H9 (cell line): ENCODE measurements at regions not wholly inside any gene's neighbourhood (a gene's known extent, or its start where the extent isn't known, plus 50 kb on each side); places are given as distances from the start of the nearest gene placed in this dataset.

ENCODE experiments used
- DNase-seq: peaks from one replicate; pipeline ENCODE4 v3.0.0-alpha.2; 2017
- H2AFZ ChIP-seq: one replicate; pipeline ENCODE4 v1.6.1; 2013; ENCODE audit warnings: mild to moderate bottlenecking, low read length, control low read depth, moderate library complexity
- H2AK5ac ChIP-seq: 2 replicates; pipeline ENCODE4 v1.6.1; 2013; ENCODE audit warnings: low read length, control low read depth, mixed read lengths; ENCODE audit not compliant: insufficient read length
- H2BK120ac ChIP-seq: one replicate; pipeline ENCODE4 v1.6.1; 2013; ENCODE audit warnings: low read depth, mild to moderate bottlenecking, low read length, control low read depth, inconsistent platforms; ENCODE audit not compliant: poor library complexity, severe bottlenecking
- H2BK12ac ChIP-seq: 2 replicates; pipeline ENCODE4 v1.6.1; 2013; ENCODE audit warnings: low read length, control low read depth, mixed read lengths, low read depth; ENCODE audit not compliant: insufficient read length
- H2BK15ac ChIP-seq: 2 replicates; pipeline ENCODE4 v1.6.1; 2013; ENCODE audit warnings: low read depth, low read length, control low read depth
- H2BK20ac ChIP-seq: one replicate; pipeline ENCODE4 v1.6.1; 2013; ENCODE audit warnings: low read depth, mild to moderate bottlenecking, low read length, control low read depth, inconsistent platforms; ENCODE audit not compliant: poor library complexity, severe bottlenecking
- H2BK5ac ChIP-seq: 2 replicates; pipeline ENCODE4 v1.6.1; 2013; ENCODE audit warnings: low read length, control low read depth, mixed read lengths; ENCODE audit not compliant: insufficient read length
- H3K14ac ChIP-seq: 2 replicates; pipeline ENCODE4 v1.6.1; 2013; ENCODE audit warnings: low read length, control low read depth; ENCODE audit not compliant: insufficient read depth
- H3K18ac ChIP-seq: 2 replicates; pipeline ENCODE4 v1.6.1; 2013; ENCODE audit warnings: low read depth, mild to moderate bottlenecking, mixed read lengths, low read length, control low read depth; ENCODE audit not compliant: insufficient read length
- H3K23ac ChIP-seq: 2 replicates; pipeline ENCODE4 v1.6.1; 2013; ENCODE audit warnings: low read length, control low read depth, mixed read lengths, low read depth; ENCODE audit not compliant: insufficient read length
- H3K23me2 ChIP-seq: 2 replicates; pipeline ENCODE4 v1.6.1; 2013; ENCODE audit warnings: low read depth, mild to moderate bottlenecking, mixed read lengths, low read length, control low read depth; ENCODE audit not compliant: insufficient read length, poor library complexity, severe bottlenecking
- H3K27ac ChIP-seq: 2 replicates; pipeline ENCODE4 v1.5.1; 2013; ENCODE audit warnings: low read length, control low read depth, mixed read lengths, low read depth; ENCODE audit not compliant: insufficient read length
- H3K27me3 ChIP-seq: 2 replicates; pipeline ENCODE4 v1.6.1; 2013; ENCODE audit warnings: low read length, control low read depth, inconsistent platforms; ENCODE audit not compliant: insufficient read depth
- H3K4ac ChIP-seq: 2 replicates; pipeline ENCODE4 v1.6.1; 2013; ENCODE audit warnings: low read depth, mild to moderate bottlenecking, control low read depth, inconsistent platforms, low read length, moderate library complexity
- H3K4me1 ChIP-seq: 2 replicates; pipeline ENCODE4 v1.6.1; 2013; ENCODE audit warnings: low read length, control low read depth, inconsistent platforms; ENCODE audit not compliant: insufficient read depth
- H3K4me2 ChIP-seq: 2 replicates; pipeline ENCODE4 v1.6.1; 2013; ENCODE audit warnings: low read length, control low read depth, mixed read lengths; ENCODE audit not compliant: insufficient read length, insufficient read depth
- H3K56ac ChIP-seq: 2 replicates; pipeline ENCODE4 v1.6.1; 2013; ENCODE audit warnings: low read depth, mild to moderate bottlenecking, mixed read lengths, low read length, control low read depth; ENCODE audit not compliant: insufficient read length
- H3K79me1 ChIP-seq: 2 replicates; pipeline ENCODE4 v1.6.1; 2013; ENCODE audit warnings: low read depth, mild to moderate bottlenecking, moderate library complexity, low read length, control low read depth, inconsistent platforms; ENCODE audit not compliant: insufficient read depth, poor library complexity, severe bottlenecking
- H3K79me2 ChIP-seq: 2 replicates; pipeline ENCODE4 v1.6.1; 2013; ENCODE audit warnings: low read length, control low read depth, inconsistent platforms; ENCODE audit not compliant: insufficient read depth
- H3K9ac ChIP-seq: 2 replicates; pipeline ENCODE4 v1.6.1; 2013; ENCODE audit warnings: low read length, control low read depth, mixed read lengths; ENCODE audit not compliant: insufficient read length; ENCODE audit errors: extremely low read depth
- H3K9me3 ChIP-seq: one replicate; pipeline ENCODE4 v1.6.1; 2013; ENCODE audit warnings: low read depth, low read length, inconsistent platforms; ENCODE audit not compliant: control insufficient read depth
- H3T11ph ChIP-seq: one replicate; pipeline ENCODE4 v1.6.1; 2013; ENCODE audit warnings: mild to moderate bottlenecking, low read length, control low read depth, inconsistent platforms
- H4K20me1 ChIP-seq: one replicate; pipeline ENCODE4 v1.6.1; 2013; ENCODE audit not compliant: control insufficient read depth, insufficient read length, insufficient read depth
- H4K5ac ChIP-seq: 2 replicates; pipeline ENCODE4 v1.6.1; 2013; ENCODE audit warnings: low read depth, mild to moderate bottlenecking, mixed read lengths, low read length, control low read depth; ENCODE audit not compliant: insufficient read length
- H4K8ac ChIP-seq: replicated peaks from 2 replicates; pipeline ENCODE4 v1.6.1; 2013; ENCODE audit warnings: low read length, control low read depth, mixed read lengths, low read depth; ENCODE audit not compliant: insufficient read length
- H4K91ac ChIP-seq: 2 replicates; pipeline ENCODE4 v1.6.1; 2013; ENCODE audit warnings: low read depth, mild to moderate bottlenecking, moderate library complexity, mixed read lengths, low read length, control low read depth; ENCODE audit not compliant: insufficient read length
- H3K27ac Mint-ChIP-seq, 3 experiments: 2 replicates in 2 of 3; 3 replicates in 1 of 3; pipeline ENCODE4 v1.8.0; 2020 to 2021; ENCODE audit warnings: mixed read lengths in 3 of 3, mild to moderate bottlenecking in 1 of 3, moderate library complexity in 1 of 3
- H3K27me3 Mint-ChIP-seq: 2 replicates; pipeline ENCODE4 v1.8.0; 2021; ENCODE audit warnings: low read depth, mild to moderate bottlenecking, moderate library complexity, mixed read lengths
- H3K36me3 Mint-ChIP-seq, 3 experiments: 2 replicates in 2 of 3; 3 replicates in 1 of 3; pipeline ENCODE4 v1.8.0; 2020 to 2021; ENCODE audit warnings: low read depth in 3 of 3, mixed read lengths in 3 of 3; ENCODE audit not compliant: insufficient read depth in 1 of 3
- H3K4me1 Mint-ChIP-seq, 2 experiments: 2 replicates each; pipeline ENCODE4 v1.8.0; 2020; ENCODE audit warnings: mixed read lengths in 2 of 2
- H3K4me3 Mint-ChIP-seq, 2 experiments: 2 replicates in 1 of 2; 3 replicates in 1 of 2; pipeline ENCODE4 v1.8.0; 2020 to 2021; ENCODE audit warnings: mild to moderate bottlenecking in 2 of 2, mixed read lengths in 2 of 2, moderate library complexity in 1 of 2
- H3K9me3 Mint-ChIP-seq, 2 experiments: 2 replicates in 1 of 2; 3 replicates in 1 of 2; pipeline ENCODE4 v1.8.0; 2020; ENCODE audit warnings: mild to moderate bottlenecking in 2 of 2, mixed read lengths in 2 of 2, moderate library complexity in 1 of 2
- WGBS: extraction: QIAGEN DNeasy Blood & Tissue Kit; methylation state at CpG from one replicate; pipeline ENCODE4 v1.1.7; 2013; ENCODE audit warnings: missing lambda C conversion rate, low lambda C conversion rate, mixed read lengths; ENCODE audit not compliant: insufficient read length; ENCODE audit errors: extremely low coverage; 5-methylcytosine and 5-hydroxymethylcytosine counted together
- TF ChIP-seq, protein P1 (sequence below): fragments of 200-600 bp; sonication (generic); conservative IDR thresholded peaks from 3 replicates; pipeline ENCODE4 v1.8.0; 2021; ENCODE audit warnings: antibody characterized with exemption, mild to moderate bottlenecking

DNA sequence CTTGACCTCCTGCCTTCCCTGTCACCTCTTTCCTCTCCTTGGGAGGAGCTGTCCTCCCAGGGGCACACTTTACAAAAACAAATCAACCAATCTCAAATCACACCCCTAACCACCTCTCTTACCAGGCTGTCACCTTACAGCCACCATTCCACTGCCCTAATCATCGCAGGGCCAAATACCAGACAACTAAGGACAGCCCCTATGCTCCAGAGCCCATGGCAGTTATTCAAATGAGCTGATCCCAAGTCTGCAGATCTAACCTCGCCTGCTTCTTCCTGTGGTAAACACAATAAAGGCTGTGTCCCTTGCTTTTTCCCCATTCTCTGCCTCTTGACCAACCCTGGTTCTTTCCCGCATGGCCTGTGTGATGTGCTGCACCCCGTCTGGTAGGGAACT is 154.2 kb upstream of the CNTNAP5 start:
- no peak overlapping the region for H3K4me3 Mint-ChIP-seq
- Histone ChIP-seq H3K4me2 (no peak overlapping the region), H3K9ac (no peak overlapping the region), H3K18ac (no peak overlapping the region), H2BK20ac (no peak overlapping the region), H3K23ac (no peak overlapping the region), H3K56ac (no peak overlapping the region), H3K79me1 (no peaks in the 10 kb centered on the region), H2AFZ (no peak overlapping the region), H2BK5ac (no peak overlapping the region), H3K4me1 (no peaks in the 10 kb centered on the region), H3K27me3 (no peaks in the 10 kb centered on the region), H4K20me1 (no peaks in the 10 kb centered on the region), H4K8ac (no peak overlapping the region), H3K23me2 (no peaks in the 10 kb centered on the region), H3K14ac (no peak overlapping the region), H3K79me2 (no peaks in the 10 kb centered on the region), H2BK12ac (no peak overlapping the region), H3K4ac (no peak overlapping the region), H2BK120ac (no peak overlapping the region), H4K5ac (no peak overlapping the region), H2AK5ac (no peak overlapping the region), H3T11ph (no peak overlapping the region), H3K27ac (no peak overlapping the region), H2BK15ac (no peak overlapping the region), H3K9me3 (no peaks in the 10 kb centered on the region), H4K91ac (no peak overlapping the region)
- TF ChIP-seq, protein P1, sequence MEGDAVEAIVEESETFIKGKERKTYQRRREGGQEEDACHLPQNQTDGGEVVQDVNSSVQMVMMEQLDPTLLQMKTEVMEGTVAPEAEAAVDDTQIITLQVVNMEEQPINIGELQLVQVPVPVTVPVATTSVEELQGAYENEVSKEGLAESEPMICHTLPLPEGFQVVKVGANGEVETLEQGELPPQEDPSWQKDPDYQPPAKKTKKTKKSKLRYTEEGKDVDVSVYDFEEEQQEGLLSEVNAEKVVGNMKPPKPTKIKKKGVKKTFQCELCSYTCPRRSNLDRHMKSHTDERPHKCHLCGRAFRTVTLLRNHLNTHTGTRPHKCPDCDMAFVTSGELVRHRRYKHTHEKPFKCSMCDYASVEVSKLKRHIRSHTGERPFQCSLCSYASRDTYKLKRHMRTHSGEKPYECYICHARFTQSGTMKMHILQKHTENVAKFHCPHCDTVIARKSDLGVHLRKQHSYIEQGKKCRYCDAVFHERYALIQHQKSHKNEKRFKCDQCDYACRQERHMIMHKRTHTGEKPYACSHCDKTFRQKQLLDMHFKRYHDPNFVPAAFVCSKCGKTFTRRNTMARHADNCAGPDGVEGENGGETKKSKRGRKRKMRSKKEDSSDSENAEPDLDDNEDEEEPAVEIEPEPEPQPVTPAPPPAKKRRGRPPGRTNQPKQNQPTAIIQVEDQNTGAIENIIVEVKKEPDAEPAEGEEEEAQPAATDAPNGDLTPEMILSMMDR = no peak
- no CpG with 5 or more reads among the region's 4 CpGs for WGBS
- peaks cover 4 to 11% of the 10 kb centered on the region in 2 experiments; a peak in 3 of 4 replicates for H3K4me1 Mint-ChIP-seq
- H3K27ac Mint-ChIP-seq = peak overlapping the region in 1 of 3 experiments; percentile 53; a peak in 1 of 7 replicates
- H3K27me3 Mint-ChIP-seq = no peaks in the 10 kb centered on the region
- no peak for DNase-seq
- peaks cover 0 to 3% of the 10 kb centered on the region in 2 experiments; a peak in 2 of 5 replicates for H3K9me3 Mint-ChIP-seq
- peaks cover 0 to 2% (median 0%) of the 10 kb centered on the region in 3 experiments; a peak in 1 of 7 replicates for H3K36me3 Mint-ChIP-seq
